ENCODE measurements at regions not wholly inside any gene's neighbourhood (a gene's known extent, or its start where the extent isn't known, plus 50 kb on each side); places are given as distances from the start of the nearest gene placed in this dataset.
"Not testable (repeated sequence)": the region's sequence is repeated elsewhere in the genome, so short reads cannot be mapped to it uniquely, and the experiment has no call there.

GRCh38 chr11:41533761-41534160 is 74.3 kb upstream of the LRRC4C start:
- TF ChIP-seq CTCF (IDR thresholded peaks at IDR 0.05), result no peak
- H3K4me1 ChIP-seq, result no peaks in the 10 kb centered on the region
- no peaks in the 10 kb centered on the region for H3K9me3 ChIP-seq
- intact Hi-C loops (cut with DNase I), result no loop called here
- no peak for DNase-seq
- H3K27ac ChIP-seq, result no peak overlapping the region
- no peak overlapping the region for H3K4me3 ChIP-seq
- no peaks in the 10 kb centered on the region for H3K36me3 ChIP-seq
- H3K27me3 ChIP-seq, result no peaks in the 10 kb centered on the region
- no peak overlapping the region for H3K9ac ChIP-seq (ENCODE audit: low read depth in 2 of 2, low read length in 2 of 2)

- Histone ChIP-seq H3K9ac (ENCODE audit: low read depth in 2 of 2, low read length in 2 of 2) (no peak overlapping the region), H3K27me3 (no peaks in the 10 kb centered on the region), H3K27ac (no peak overlapping the region), H3K36me3 (no peaks in the 10 kb centered on the region), H3K9me3 (no peaks in the 10 kb centered on the region), H3K4me3 (no peak overlapping the region), H3K4me1 (no peaks in the 10 kb centered on the region)
- TF ChIP-seq CTCF (IDR thresholded peaks at IDR 0.05), result no peak
- DNase-seq, result no peak
- intact Hi-C loops (cut with DNase I), result no loop called here
These were observed 74.9 kb upstream of the LRRC4C start for GRCh38 chr11:41534391-41534790.

- H3K36me3 ChIP-seq, result no peaks in the 10 kb centered on the region
- no peak for DNase-seq
- intact Hi-C loops (cut with DNase I), result no loop called here
These were observed 75.4 kb upstream of the LRRC4C start for GRCh38 chr11:41534861-41535260.

GRCh38 chr11:41536021-41536568 is 76.6 kb upstream of the LRRC4C start:
- Histone ChIP-seq H3K27ac (no peak overlapping the region), H3K9ac (ENCODE audit: low read depth in 2 of 2, low read length in 2 of 2) (no peak overlapping the region), H3K4me3 (no peak overlapping the region), H3K36me3 (no peaks in the 10 kb centered on the region), H3K9me3 (no peaks in the 10 kb centered on the region), H3K27me3 (no peaks in the 10 kb centered on the region), H3K4me1 (no peaks in the 10 kb centered on the region)
- DNase-seq, result no peak
- intact Hi-C loops (cut with DNase I), result no loop called here
- TF ChIP-seq CTCF (IDR thresholded peaks at IDR 0.05), result no peak

More at GRCh38 chr11:41534861-41535260, 75.4 kb upstream of the LRRC4C start:
- Histone ChIP-seq H3K27me3 (no peaks in the 10 kb centered on the region), H3K9me3 (no peaks in the 10 kb centered on the region), H3K4me3 (no peak overlapping the region), H3K4me1 (no peaks in the 10 kb centered on the region), H3K9ac (ENCODE audit: low read depth in 2 of 2, low read length in 2 of 2) (no peak overlapping the region), H3K27ac (no peak overlapping the region)
- TF ChIP-seq CTCF (IDR thresholded peaks at IDR 0.05), result no peak

GRCh38 chr11:41544902-41545301 is 85.5 kb upstream of the LRRC4C start:
- DNase-seq; H3K4me3 ChIP-seq; H3K9ac ChIP-seq (ENCODE audit: low read depth in 2 of 2, low read length in 2 of 2); H3K9me3 ChIP-seq; H3K27ac ChIP-seq; H3K36me3 ChIP-seq; intact Hi-C loops (cut with DNase I); H3K27me3 ChIP-seq; H3K4me1 ChIP-seq: not testable (repeated sequence)

- Histone ChIP-seq H3K9me3 (no peaks in the 10 kb centered on the region), H3K4me1 (no peaks in the 10 kb centered on the region), H3K4me3 (no peak overlapping the region), H3K9ac (ENCODE audit: low read depth in 2 of 2, low read length in 2 of 2) (no peak overlapping the region), H3K36me3 (no peaks in the 10 kb centered on the region), H3K27ac (no peak overlapping the region), H3K27me3 (no peaks in the 10 kb centered on the region)
- TF ChIP-seq CTCF (IDR thresholded peaks at IDR 0.05), result no peak
- DNase-seq, result no peak
- intact Hi-C loops (cut with DNase I), result no loop called here
These were observed 119.1 kb upstream of the LRRC4C start for GRCh38 chr11:41578421-41579051.
